ENCODE measurements at regions not wholly inside any gene's neighbourhood (a gene's known extent, or its start where the extent isn't known, plus 50 kb on each side); places are given as distances from the start of the nearest gene placed in this dataset.
"Not testable (repeated sequence)": the region's sequence is repeated elsewhere in the genome, so short reads cannot be mapped to it uniquely, and the experiment has no call there.

DNA sequence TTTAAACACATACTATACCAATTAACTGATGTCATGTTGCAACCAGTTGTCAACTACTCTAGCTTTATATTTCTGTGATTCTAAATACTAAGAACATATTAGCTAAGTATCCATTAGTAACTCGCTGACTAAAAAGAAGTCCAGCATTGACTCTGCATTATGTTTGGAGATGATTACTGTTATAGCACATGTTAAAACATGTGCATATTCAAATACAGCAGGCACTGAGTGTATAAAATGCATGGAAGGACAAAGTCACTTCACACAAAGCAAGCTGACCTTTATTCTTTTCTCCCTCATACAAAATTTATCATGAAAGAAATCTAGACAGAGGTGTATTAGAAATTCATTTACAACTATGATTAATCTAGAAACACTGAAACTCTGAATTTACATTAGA, 159.3 kb downstream of the AVL9 start:
- H3K4me2 ChIP-seq (ENCODE audit: low read length); H3K36me3 ChIP-seq (ENCODE audit: control insufficient read depth in 1 of 2, insufficient read depth in 2 of 2, low read length in 2 of 2); H3K9me3 ChIP-seq (ENCODE audit: control insufficient read depth in 1 of 2, insufficient read depth in 1 of 2, low read depth in 1 of 2, low read length in 2 of 2); RAD21 ChIA-PET (ENCODE audit: low non-redundant PET in 1 of 2, low total read pairs in 2 of 2, uncharacterized antibody in 2 of 2, unreplicated experiment in 2 of 2); H3K9ac ChIP-seq (ENCODE audit: low read length); DNase-seq (ENCODE audit: low read depth, low spot score); H3K27ac ChIP-seq (ENCODE audit: low read depth, low read length); H2AFZ ChIP-seq (ENCODE audit: low read depth, low read length, poor library complexity, severe bottlenecking); BruUV-seq (replicated peaks); POLR2A ChIA-PET; intact Hi-C loops (cut with micrococcal nuclease); H3K79me2 ChIP-seq (ENCODE audit: insufficient read depth, low read length); H4K20me1 ChIP-seq (ENCODE audit: insufficient read depth); H3K27me3 ChIP-seq (ENCODE audit: insufficient read depth, low read length); H3K4me3 ChIP-seq (replicated peaks in 1 of 2; ENCODE audit: low read depth in 1 of 2, low read length in 2 of 2); CTCF ChIA-PET; H3K9me2 ChIP-seq (ENCODE audit: insufficient read depth); ATAC-seq: not testable (repeated sequence)
- peaks cover 19 to 25% of the 10 kb centered on the region in 2 experiments for H3K4me1 ChIP-seq (ENCODE audit: control insufficient read depth in 1 of 2, insufficient read depth in 2 of 2, low read length in 2 of 2)

DNA sequence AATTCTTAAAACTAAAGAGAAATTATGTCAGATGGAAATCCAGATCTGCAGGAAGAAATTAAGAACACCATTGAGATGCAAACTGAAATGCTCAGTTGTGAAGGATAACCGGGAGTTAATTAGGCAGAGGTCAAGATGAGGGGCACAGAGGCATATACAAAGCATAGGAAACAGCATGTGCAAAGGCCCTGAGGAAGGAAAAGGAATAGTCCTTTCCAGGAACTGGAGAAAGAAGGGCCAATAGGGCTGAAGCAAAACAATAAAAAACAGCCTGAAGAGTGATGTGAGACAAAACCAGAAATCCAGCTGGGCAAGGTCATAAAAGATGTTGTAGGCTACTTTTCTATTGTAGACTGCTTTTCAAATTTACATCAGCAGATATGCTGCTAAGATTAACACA, 155.1 kb downstream of the AVL9 start:
- H3K4me1 ChIP-seq (ENCODE audit: control insufficient read depth in 1 of 2, insufficient read depth in 2 of 2, low read length in 2 of 2); intact Hi-C loops (cut with micrococcal nuclease); H3K9me2 ChIP-seq (ENCODE audit: insufficient read depth); H3K4me2 ChIP-seq (ENCODE audit: low read length); RAD21 ChIA-PET (ENCODE audit: low non-redundant PET in 1 of 2, low total read pairs in 2 of 2, uncharacterized antibody in 2 of 2, unreplicated experiment in 2 of 2); H3K9me3 ChIP-seq (ENCODE audit: control insufficient read depth in 1 of 2, insufficient read depth in 1 of 2, low read depth in 1 of 2, low read length in 2 of 2); H3K9ac ChIP-seq (ENCODE audit: low read length); H3K27ac ChIP-seq (ENCODE audit: low read depth, low read length); H2AFZ ChIP-seq (ENCODE audit: low read depth, low read length, poor library complexity, severe bottlenecking); DNase-seq (ENCODE audit: low read depth, low spot score); H3K36me3 ChIP-seq (ENCODE audit: control insufficient read depth in 1 of 2, insufficient read depth in 2 of 2, low read length in 2 of 2); ATAC-seq; POLR2A ChIA-PET; H3K4me3 ChIP-seq (replicated peaks in 1 of 2; ENCODE audit: low read depth in 1 of 2, low read length in 2 of 2); BruUV-seq (replicated peaks); H4K20me1 ChIP-seq (ENCODE audit: insufficient read depth); CTCF ChIA-PET; H3K79me2 ChIP-seq (ENCODE audit: insufficient read depth, low read length); H3K27me3 ChIP-seq (ENCODE audit: insufficient read depth, low read length): not testable (repeated sequence)

DNA sequence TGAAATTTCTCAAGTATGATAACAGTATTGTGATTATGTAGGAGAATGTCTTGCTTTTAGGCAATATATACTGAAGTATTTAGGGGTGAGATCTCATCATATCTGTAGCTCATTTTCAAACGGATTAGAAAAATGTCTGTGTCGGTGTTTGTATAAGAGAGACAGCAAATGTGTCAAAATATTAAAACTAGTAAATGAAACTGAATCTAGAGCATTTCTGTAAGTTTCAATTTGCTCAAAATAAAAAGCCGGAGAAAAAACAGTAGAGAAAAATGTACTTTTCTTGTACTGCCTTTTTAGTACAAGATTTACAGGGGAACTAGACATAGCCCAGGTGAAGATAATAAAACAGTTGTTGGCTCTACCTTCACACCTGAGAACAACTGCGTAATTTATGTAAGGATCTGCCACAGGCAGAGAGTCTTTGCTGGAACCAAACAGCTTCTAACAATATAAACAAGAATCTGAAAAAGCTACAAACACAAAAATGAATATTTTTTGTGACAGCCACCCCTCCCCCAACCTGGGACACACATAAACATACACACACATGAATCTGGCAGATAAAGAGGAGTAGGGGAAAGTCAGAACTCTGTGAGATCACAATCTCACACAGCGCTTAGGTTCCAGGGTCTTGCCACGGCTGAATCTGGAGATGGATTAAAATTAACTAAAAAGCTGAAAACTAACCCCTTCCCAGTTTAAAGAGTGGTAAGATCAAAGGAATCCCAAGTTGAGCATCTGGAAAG, 153.3 kb downstream of the AVL9 start:
- Histone ChIP-seq H3K4me3 (replicated peaks in 1 of 2; ENCODE audit: low read depth in 1 of 2, low read length in 2 of 2) (no peak overlapping the region), H3K9ac (ENCODE audit: low read length) (no peak overlapping the region), H3K9me3 (ENCODE audit: control insufficient read depth in 1 of 2, insufficient read depth in 1 of 2, low read depth in 1 of 2, low read length in 2 of 2) (no peaks in the 10 kb centered on the region), H3K27me3 (ENCODE audit: insufficient read depth, low read length) (no peaks in the 10 kb centered on the region), H2AFZ (ENCODE audit: low read depth, low read length, poor library complexity, severe bottlenecking) (no peak overlapping the region), H3K36me3 (ENCODE audit: control insufficient read depth in 1 of 2, insufficient read depth in 2 of 2, low read length in 2 of 2) (no peaks in the 10 kb centered on the region), H3K4me2 (ENCODE audit: low read length) (no peak overlapping the region), H3K79me2 (ENCODE audit: insufficient read depth, low read length) (no peaks in the 10 kb centered on the region), H4K20me1 (ENCODE audit: insufficient read depth) (no peaks in the 10 kb centered on the region), H3K27ac (ENCODE audit: low read depth, low read length) (no peak overlapping the region), H3K4me1 (ENCODE audit: control insufficient read depth in 1 of 2, insufficient read depth in 2 of 2, low read length in 2 of 2) (no peaks in the 10 kb centered on the region), H3K9me2 (ENCODE audit: insufficient read depth) (no peaks in the 10 kb centered on the region)
- no TSS peak for BruUV-seq (replicated peaks)
- intact Hi-C loops (cut with micrococcal nuclease): no loop called here
- ChIA-PET POLR2A (no interaction called here), RAD21 (ENCODE audit: low non-redundant PET in 1 of 2, low total read pairs in 2 of 2, uncharacterized antibody in 2 of 2, unreplicated experiment in 2 of 2) (no interaction called here), CTCF (no interaction called here)
- DNase-seq (ENCODE audit: low read depth, low spot score): no peak
- no peak for ATAC-seq
- no peak for TF ChIP-seq SIN3A (IDR thresholded peaks at IDR 0.05; ENCODE audit: low read depth)
- no peak for TF ChIP-seq SP1 (IDR thresholded peaks at IDR 0.05; ENCODE audit: low read depth)
- TF ChIP-seq JUND (IDR thresholded peaks at IDR 0.05): no peak
- TF ChIP-seq CBX3 (IDR thresholded peaks at IDR 0.05; ENCODE audit: low read depth): no peak
- TF ChIP-seq EZH2 (IDR thresholded peaks at IDR 0.05): no peak
- no peak for TF ChIP-seq FOSL1 (IDR thresholded peaks at IDR 0.05; ENCODE audit: low read depth)
- TF ChIP-seq, protein P1, sequence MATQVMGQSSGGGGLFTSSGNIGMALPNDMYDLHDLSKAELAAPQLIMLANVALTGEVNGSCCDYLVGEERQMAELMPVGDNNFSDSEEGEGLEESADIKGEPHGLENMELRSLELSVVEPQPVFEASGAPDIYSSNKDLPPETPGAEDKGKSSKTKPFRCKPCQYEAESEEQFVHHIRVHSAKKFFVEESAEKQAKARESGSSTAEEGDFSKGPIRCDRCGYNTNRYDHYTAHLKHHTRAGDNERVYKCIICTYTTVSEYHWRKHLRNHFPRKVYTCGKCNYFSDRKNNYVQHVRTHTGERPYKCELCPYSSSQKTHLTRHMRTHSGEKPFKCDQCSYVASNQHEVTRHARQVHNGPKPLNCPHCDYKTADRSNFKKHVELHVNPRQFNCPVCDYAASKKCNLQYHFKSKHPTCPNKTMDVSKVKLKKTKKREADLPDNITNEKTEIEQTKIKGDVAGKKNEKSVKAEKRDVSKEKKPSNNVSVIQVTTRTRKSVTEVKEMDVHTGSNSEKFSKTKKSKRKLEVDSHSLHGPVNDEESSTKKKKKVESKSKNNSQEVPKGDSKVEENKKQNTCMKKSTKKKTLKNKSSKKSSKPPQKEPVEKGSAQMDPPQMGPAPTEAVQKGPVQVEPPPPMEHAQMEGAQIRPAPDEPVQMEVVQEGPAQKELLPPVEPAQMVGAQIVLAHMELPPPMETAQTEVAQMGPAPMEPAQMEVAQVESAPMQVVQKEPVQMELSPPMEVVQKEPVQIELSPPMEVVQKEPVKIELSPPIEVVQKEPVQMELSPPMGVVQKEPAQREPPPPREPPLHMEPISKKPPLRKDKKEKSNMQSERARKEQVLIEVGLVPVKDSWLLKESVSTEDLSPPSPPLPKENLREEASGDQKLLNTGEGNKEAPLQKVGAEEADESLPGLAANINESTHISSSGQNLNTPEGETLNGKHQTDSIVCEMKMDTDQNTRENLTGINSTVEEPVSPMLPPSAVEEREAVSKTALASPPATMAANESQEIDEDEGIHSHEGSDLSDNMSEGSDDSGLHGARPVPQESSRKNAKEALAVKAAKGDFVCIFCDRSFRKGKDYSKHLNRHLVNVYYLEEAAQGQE (IDR thresholded peaks at IDR 0.05; ENCODE audit: low read depth): no peak
- TF ChIP-seq, protein P2, sequence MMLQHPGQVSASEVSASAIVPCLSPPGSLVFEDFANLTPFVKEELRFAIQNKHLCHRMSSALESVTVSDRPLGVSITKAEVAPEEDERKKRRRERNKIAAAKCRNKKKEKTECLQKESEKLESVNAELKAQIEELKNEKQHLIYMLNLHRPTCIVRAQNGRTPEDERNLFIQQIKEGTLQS (IDR thresholded peaks at IDR 0.05): no peak
